ENCODE measurements at regions not wholly inside any gene's neighbourhood (a gene's known extent, or its start where the extent isn't known, plus 50 kb on each side); places are given as distances from the start of the nearest gene placed in this dataset.
"Not testable (repeated sequence)": the region's sequence is repeated elsewhere in the genome, so short reads cannot be mapped to it uniquely, and the experiment has no call there.

GRCh38 chr11:129569007-129569406 is 193.4 kb downstream of the BARX2 start:
- no peak overlapping the region for H3K18ac ChIP-seq (ENCODE audit: low read length)
- H2BK5ac ChIP-seq (ENCODE audit: low read length) = no peak overlapping the region
- H2BK120ac ChIP-seq (ENCODE audit: low read depth, low read length) = no peak overlapping the region
- H3K27me3 ChIP-seq (ENCODE audit: insufficient read depth, low read length, poor library complexity) = no peaks in the 10 kb centered on the region
- no peak overlapping the region for H3K56ac ChIP-seq (ENCODE audit: low read length)
- no peak overlapping the region for H3K9ac ChIP-seq (ENCODE audit: low read length)
- H3K27ac ChIP-seq (ENCODE audit: low read depth, low read length) = no peak overlapping the region
- no peaks in the 10 kb centered on the region for H3K4me1 ChIP-seq (ENCODE audit: control insufficient read depth, low read depth, low read length)
- WGBS (ENCODE audit: extremely low coverage, insufficient coverage, low lambda C conversion rate) = no CpG with 5 or more reads among the region's 3 CpGs
- H2BK15ac ChIP-seq (replicated peaks; ENCODE audit: low read depth) = no peak overlapping the region
- no peak overlapping the region for H3K4me3 ChIP-seq (ENCODE audit: low read length)
- no peak overlapping the region for H3K23ac ChIP-seq (ENCODE audit: low read length)
- H3K79me2 ChIP-seq (ENCODE audit: control insufficient read depth, insufficient read depth, low read length) = no peaks in the 10 kb centered on the region
- DNase-seq = no peak
- H3K36me3 ChIP-seq (ENCODE audit: control insufficient read depth, insufficient read depth, low read length) = no peaks in the 10 kb centered on the region
- H2AK5ac ChIP-seq (ENCODE audit: low read length) = no peak overlapping the region
- H3K4ac ChIP-seq (ENCODE audit: low read depth, low read length) = no peak overlapping the region
- H3K4me2 ChIP-seq (ENCODE audit: low read length) = no peak overlapping the region
- H3K79me1 ChIP-seq (ENCODE audit: low read length) = no peaks in the 10 kb centered on the region
- no peak overlapping the region for H4K5ac ChIP-seq (ENCODE audit: low read length)
- H4K8ac ChIP-seq (ENCODE audit: low read depth, low read length) = no peak overlapping the region

- H3K56ac ChIP-seq (ENCODE audit: low read length); H3K4me1 ChIP-seq (ENCODE audit: control insufficient read depth, low read depth, low read length); H3K79me1 ChIP-seq (ENCODE audit: low read length); H2BK5ac ChIP-seq (ENCODE audit: low read length); DNase-seq; H3K79me2 ChIP-seq (ENCODE audit: control insufficient read depth, insufficient read depth, low read length); H3K18ac ChIP-seq (ENCODE audit: low read length); H3K23ac ChIP-seq (ENCODE audit: low read length); H3K27ac ChIP-seq (ENCODE audit: low read depth, low read length); H3K4ac ChIP-seq (ENCODE audit: low read depth, low read length); H3K27me3 ChIP-seq (ENCODE audit: insufficient read depth, low read length, poor library complexity); H3K9ac ChIP-seq (ENCODE audit: low read length); H4K8ac ChIP-seq (ENCODE audit: low read depth, low read length); H3K36me3 ChIP-seq (ENCODE audit: control insufficient read depth, insufficient read depth, low read length); H2BK15ac ChIP-seq (replicated peaks; ENCODE audit: low read depth); H2BK120ac ChIP-seq (ENCODE audit: low read depth, low read length); H3K4me3 ChIP-seq (ENCODE audit: low read length); H4K5ac ChIP-seq (ENCODE audit: low read length); H2AK5ac ChIP-seq (ENCODE audit: low read length); H3K4me2 ChIP-seq (ENCODE audit: low read length): not testable (repeated sequence)
- no CpG with 5 or more reads among the region's 8 CpGs for whole genome bisulfite sequencing (ENCODE audit: extremely low coverage, insufficient coverage, low lambda C conversion rate)
These were observed 197.0 kb downstream of the BARX2 start for GRCh38 chr11:129572667-129573066.

GRCh38 chr11:129573161-129573560 is 197.5 kb downstream of the BARX2 start:
- H3K4me3 ChIP-seq (ENCODE audit: low read length) = no peak overlapping the region
- no peak overlapping the region for H3K23ac ChIP-seq (ENCODE audit: low read length)
- no peak overlapping the region for H4K8ac ChIP-seq (ENCODE audit: low read depth, low read length)
- no peak overlapping the region for H2BK15ac ChIP-seq (replicated peaks; ENCODE audit: low read depth)
- H3K27ac ChIP-seq (ENCODE audit: low read depth, low read length) = no peak overlapping the region
- H3K4ac ChIP-seq (ENCODE audit: low read depth, low read length) = no peak overlapping the region
- H4K5ac ChIP-seq (ENCODE audit: low read length) = no peak overlapping the region
- H3K79me1 ChIP-seq (ENCODE audit: low read length) = no peaks in the 10 kb centered on the region
- no peaks in the 10 kb centered on the region for H3K27me3 ChIP-seq (ENCODE audit: insufficient read depth, low read length, poor library complexity)
- H3K79me2 ChIP-seq (ENCODE audit: control insufficient read depth, insufficient read depth, low read length) = no peaks in the 10 kb centered on the region
- no CpG with 5 or more reads among the region's 13 CpGs for WGBS (ENCODE audit: extremely low coverage, insufficient coverage, low lambda C conversion rate)
- H3K4me2 ChIP-seq (ENCODE audit: low read length) = no peak overlapping the region
- H2BK120ac ChIP-seq (ENCODE audit: low read depth, low read length) = no peak overlapping the region
- H2BK5ac ChIP-seq (ENCODE audit: low read length) = no peak overlapping the region
- H3K4me1 ChIP-seq (ENCODE audit: control insufficient read depth, low read depth, low read length) = no peaks in the 10 kb centered on the region
- no peak overlapping the region for H3K18ac ChIP-seq (ENCODE audit: low read length)
- no peak overlapping the region for H3K9ac ChIP-seq (ENCODE audit: low read length)
- no peak overlapping the region for H3K56ac ChIP-seq (ENCODE audit: low read length)
- no peak for DNase-seq
- H3K36me3 ChIP-seq (ENCODE audit: control insufficient read depth, insufficient read depth, low read length) = no peaks in the 10 kb centered on the region
- H2AK5ac ChIP-seq (ENCODE audit: low read length) = no peak overlapping the region

- H3K4me2 ChIP-seq (ENCODE audit: low read length) = no peak overlapping the region
- H3K27me3 ChIP-seq (ENCODE audit: insufficient read depth, low read length, poor library complexity) = no peaks in the 10 kb centered on the region
- H2BK15ac ChIP-seq (replicated peaks; ENCODE audit: low read depth) = no peak overlapping the region
- no peak overlapping the region for H2BK120ac ChIP-seq (ENCODE audit: low read depth, low read length)
- H3K23ac ChIP-seq (ENCODE audit: low read length) = no peak overlapping the region
- H4K5ac ChIP-seq (ENCODE audit: low read length) = no peak overlapping the region
- H3K4me1 ChIP-seq (ENCODE audit: control insufficient read depth, low read depth, low read length) = no peaks in the 10 kb centered on the region
- H4K8ac ChIP-seq (ENCODE audit: low read depth, low read length) = no peak overlapping the region
- H3K18ac ChIP-seq (ENCODE audit: low read length) = no peak overlapping the region
- DNase-seq = no peak
- no peak overlapping the region for H2AK5ac ChIP-seq (ENCODE audit: low read length)
- H3K4me3 ChIP-seq (ENCODE audit: low read length) = no peak overlapping the region
- H2BK5ac ChIP-seq (ENCODE audit: low read length) = no peak overlapping the region
- no peak overlapping the region for H3K9ac ChIP-seq (ENCODE audit: low read length)
- no peak overlapping the region for H3K4ac ChIP-seq (ENCODE audit: low read depth, low read length)
- no peaks in the 10 kb centered on the region for H3K79me1 ChIP-seq (ENCODE audit: low read length)
- no peak overlapping the region for H3K27ac ChIP-seq (ENCODE audit: low read depth, low read length)
- no peak overlapping the region for H3K56ac ChIP-seq (ENCODE audit: low read length)
- H3K36me3 ChIP-seq (ENCODE audit: control insufficient read depth, insufficient read depth, low read length) = no peaks in the 10 kb centered on the region
- WGBS (ENCODE audit: extremely low coverage, insufficient coverage, low lambda C conversion rate) = no CpG with 5 or more reads among the region's 13 CpGs
- no peaks in the 10 kb centered on the region for H3K79me2 ChIP-seq (ENCODE audit: control insufficient read depth, insufficient read depth, low read length)
These were observed 198.8 kb downstream of the BARX2 start for GRCh38 chr11:129574431-129574830.

GRCh38 chr11:129576652-129577051 is 201.0 kb downstream of the BARX2 start:
- WGBS (ENCODE audit: extremely low coverage, insufficient coverage, low lambda C conversion rate) = no CpG with 5 or more reads among the region's 2 CpGs
- no peaks in the 10 kb centered on the region for H3K79me1 ChIP-seq (ENCODE audit: low read length)
- no peak overlapping the region for H2BK120ac ChIP-seq (ENCODE audit: low read depth, low read length)

GRCh38 chr11:129578006-129578405 is 202.4 kb downstream of the BARX2 start:
- H2BK120ac ChIP-seq (ENCODE audit: low read depth, low read length) = no peak overlapping the region
- no peaks in the 10 kb centered on the region for H3K79me2 ChIP-seq (ENCODE audit: control insufficient read depth, insufficient read depth, low read length)
- no peak overlapping the region for H3K56ac ChIP-seq (ENCODE audit: low read length)
- H2AK5ac ChIP-seq (ENCODE audit: low read length) = no peak overlapping the region
- no peak overlapping the region for H2BK5ac ChIP-seq (ENCODE audit: low read length)
- H2BK15ac ChIP-seq (replicated peaks; ENCODE audit: low read depth) = no peak overlapping the region
- no peaks in the 10 kb centered on the region for H3K4me1 ChIP-seq (ENCODE audit: control insufficient read depth, low read depth, low read length)
- no peak overlapping the region for H3K4me2 ChIP-seq (ENCODE audit: low read length)
- no peaks in the 10 kb centered on the region for H3K36me3 ChIP-seq (ENCODE audit: control insufficient read depth, insufficient read depth, low read length)
- H3K4me3 ChIP-seq (ENCODE audit: low read length) = no peak overlapping the region
- H3K27me3 ChIP-seq (ENCODE audit: insufficient read depth, low read length, poor library complexity) = no peaks in the 10 kb centered on the region
- H3K23ac ChIP-seq (ENCODE audit: low read length) = no peak overlapping the region
- no peak overlapping the region for H3K9ac ChIP-seq (ENCODE audit: low read length)
- no peak overlapping the region for H3K4ac ChIP-seq (ENCODE audit: low read depth, low read length)
- no CpG with 5 or more reads among the region's 4 CpGs for WGBS (ENCODE audit: extremely low coverage, insufficient coverage, low lambda C conversion rate)
- no peak overlapping the region for H4K8ac ChIP-seq (ENCODE audit: low read depth, low read length)
- no peaks in the 10 kb centered on the region for H3K79me1 ChIP-seq (ENCODE audit: low read length)
- H3K18ac ChIP-seq (ENCODE audit: low read length) = no peak overlapping the region
- H4K5ac ChIP-seq (ENCODE audit: low read length) = no peak overlapping the region
- DNase-seq = no peak
- H3K27ac ChIP-seq (ENCODE audit: low read depth, low read length) = no peak overlapping the region

More at GRCh38 chr11:129576652-129577051, 201.0 kb downstream of the BARX2 start:
- Histone ChIP-seq H2AK5ac (ENCODE audit: low read length) (no peak overlapping the region), H3K23ac (ENCODE audit: low read length) (no peak overlapping the region), H3K18ac (ENCODE audit: low read length) (no peak overlapping the region), H3K4me3 (ENCODE audit: low read length) (no peak overlapping the region), H3K4ac (ENCODE audit: low read depth, low read length) (no peak overlapping the region), H2BK5ac (ENCODE audit: low read length) (no peak overlapping the region), H3K56ac (ENCODE audit: low read length) (no peak overlapping the region), H2BK15ac (replicated peaks; ENCODE audit: low read depth) (no peak overlapping the region), H4K8ac (ENCODE audit: low read depth, low read length) (no peak overlapping the region), H3K4me1 (ENCODE audit: control insufficient read depth, low read depth, low read length) (no peaks in the 10 kb centered on the region), H3K27ac (ENCODE audit: low read depth, low read length) (no peak overlapping the region), H3K36me3 (ENCODE audit: control insufficient read depth, insufficient read depth, low read length) (no peaks in the 10 kb centered on the region), H3K4me2 (ENCODE audit: low read length) (no peak overlapping the region), H3K27me3 (ENCODE audit: insufficient read depth, low read length, poor library complexity) (no peaks in the 10 kb centered on the region), H3K9ac (ENCODE audit: low read length) (no peak overlapping the region), H3K79me2 (ENCODE audit: control insufficient read depth, insufficient read depth, low read length) (no peaks in the 10 kb centered on the region), H4K5ac (ENCODE audit: low read length) (no peak overlapping the region)
- DNase-seq = no peak
